GM23338 (cell line): ENCODE measurements at regions not wholly inside any gene's neighbourhood (a gene's known extent, or its start where the extent isn't known, plus 50 kb on each side); places are given as distances from the start of the nearest gene placed in this dataset.

Experiments used
- ATAC-seq: fragments of 200-7000 bp; cut with Tn5 transposase; 3 replicates; pipeline ENCODE4 v1.9.1; 2020
- DNase-seq: peaks from one replicate; pipeline ENCODE4 v3.0.0-alpha.2; 2015; ENCODE audit warnings: low spot score
- H2AFZ ChIP-seq: fragments of 200-600 bp; sonication (generic); 2 replicates; pipeline ENCODE4 v1.8.0; 2016; ENCODE audit warnings: antibody characterized with exemption, mild to moderate bottlenecking, moderate library complexity
- H3F3A ChIP-seq: fragments of 200-600 bp; sonication (generic); replicated peaks from 2 replicates; pipeline ENCODE4 v1.8.0; 2017; ENCODE audit warnings: antibody characterized with exemption, mixed run types, low read depth
- H3K27ac ChIP-seq: fragments of 200-600 bp; sonication (generic); 2 replicates; pipeline ENCODE4 v1.6.1; 2016; ENCODE audit warnings: low read depth
- H3K27me3 ChIP-seq: fragments of 200-600 bp; sonication (generic); 2 replicates; pipeline ENCODE4 v1.8.0; 2016; ENCODE audit warnings: mild to moderate bottlenecking, mixed run types, moderate library complexity; ENCODE audit not compliant: insufficient read depth
- H3K36me3 ChIP-seq: fragments of 200-600 bp; sonication (generic); 2 replicates; pipeline ENCODE4 v1.8.0; 2016; ENCODE audit warnings: mild to moderate bottlenecking; ENCODE audit not compliant: insufficient read depth
- H3K4me1 ChIP-seq: fragments of 200-600 bp; sonication (generic); 2 replicates; pipeline ENCODE4 v1.8.0; 2016; ENCODE audit warnings: mild to moderate bottlenecking, moderate library complexity; ENCODE audit not compliant: insufficient read depth
- H3K4me2 ChIP-seq: fragments of 200-600 bp; sonication (generic); 2 replicates; pipeline ENCODE4 v1.7.1; 2017; ENCODE audit warnings: mixed run types
- H3K4me3 ChIP-seq: fragments of 200-600 bp; sonication (generic); 2 replicates; pipeline ENCODE4 v1.6.1; 2016; ENCODE audit warnings: mixed run types
- H3K79me2 ChIP-seq: fragments of 200-600 bp; sonication (generic); replicated peaks from 2 replicates; pipeline ENCODE4 v1.8.0; 2017; ENCODE audit warnings: mild to moderate bottlenecking; ENCODE audit not compliant: insufficient read depth
- H3K9me2 ChIP-seq: fragments of 200-600 bp; sonication (generic); 2 replicates; pipeline ENCODE4 v1.8.0; 2017; ENCODE audit not compliant: insufficient read depth
- H4K20me1 ChIP-seq: fragments of 200-600 bp; sonication (generic); replicated peaks from 2 replicates; pipeline ENCODE4 v1.8.0; 2017; ENCODE audit warnings: mild to moderate bottlenecking; ENCODE audit not compliant: insufficient read depth
- H3K27ac Mint-ChIP-seq: 2 replicates; pipeline ENCODE4 v1.8.0; 2020; ENCODE audit warnings: inconsistent platforms, mild to moderate bottlenecking, moderate library complexity, mixed read lengths
- H3K27me3 Mint-ChIP-seq: 3 replicates; pipeline ENCODE4 v1.8.0; 2022; ENCODE audit warnings: low read depth, mild to moderate bottlenecking, moderate library complexity, mixed read lengths, inconsistent platforms; ENCODE audit not compliant: insufficient read depth, poor library complexity
- H3K36me3 Mint-ChIP-seq: 3 replicates; pipeline ENCODE4 v1.8.0; 2021; ENCODE audit warnings: low read depth, mild to moderate bottlenecking, inconsistent platforms, moderate library complexity, mixed read lengths
- H3K4me1 Mint-ChIP-seq: 3 replicates; pipeline ENCODE4 v1.8.0; 2020; ENCODE audit warnings: mild to moderate bottlenecking, inconsistent platforms, mixed read lengths
- H3K4me3 Mint-ChIP-seq: 3 replicates; pipeline ENCODE4 v1.8.0; 2021; ENCODE audit warnings: moderate library complexity, mild to moderate bottlenecking, inconsistent platforms, mixed read lengths
- H3K9me3 Mint-ChIP-seq: 3 replicates; pipeline ENCODE4 v1.8.0; 2020; ENCODE audit warnings: moderate library complexity, mild to moderate bottlenecking, inconsistent platforms, mixed read lengths
- CREB1 ChIP-seq: fragments of 250-450 bp; sonication (Bioruptor Pico); IDR thresholded peaks from 2 replicates; pipeline ENCODE4 v1.5.0; 2020; ENCODE audit warnings: low read depth, mild to moderate bottlenecking, moderate library complexity
- EZH2phosphoT487 ChIP-seq: fragments of 200-600 bp; sonication (generic); IDR thresholded peaks from one replicate; pipeline ENCODE4 v1.8.1; 2018; ENCODE audit warnings: antibody characterized with exemption; ENCODE audit not compliant: unreplicated experiment
- ZNF114 ChIP-seq: fragments of 250-450 bp; sonication (Bioruptor Pico); IDR thresholded peaks from 2 replicates; pipeline ENCODE4 v1.5.0; 2020; ENCODE audit warnings: mild to moderate bottlenecking, moderate library complexity
- TF ChIP-seq, protein P1 (sequence below), 2 experiments: fragments of 200-600 bp in 1 of 2; sonication (generic) in 1 of 2; conservative IDR thresholded peaks; 2 replicates each; pipeline versions ENCODE4 v1.5.1 to v1.6.1; 2016 to 2017; ENCODE audit warnings: antibody characterized with exemption in 2 of 2, low read depth in 2 of 2, mild to moderate bottlenecking in 2 of 2, moderate library complexity in 1 of 2
- TF ChIP-seq, protein P2 (sequence below): fragments of 250-450 bp; sonication (Bioruptor Pico); IDR thresholded peaks from 2 replicates; pipeline ENCODE4 v1.5.0; 2020; ENCODE audit warnings: mild to moderate bottlenecking, moderate library complexity

DNA sequence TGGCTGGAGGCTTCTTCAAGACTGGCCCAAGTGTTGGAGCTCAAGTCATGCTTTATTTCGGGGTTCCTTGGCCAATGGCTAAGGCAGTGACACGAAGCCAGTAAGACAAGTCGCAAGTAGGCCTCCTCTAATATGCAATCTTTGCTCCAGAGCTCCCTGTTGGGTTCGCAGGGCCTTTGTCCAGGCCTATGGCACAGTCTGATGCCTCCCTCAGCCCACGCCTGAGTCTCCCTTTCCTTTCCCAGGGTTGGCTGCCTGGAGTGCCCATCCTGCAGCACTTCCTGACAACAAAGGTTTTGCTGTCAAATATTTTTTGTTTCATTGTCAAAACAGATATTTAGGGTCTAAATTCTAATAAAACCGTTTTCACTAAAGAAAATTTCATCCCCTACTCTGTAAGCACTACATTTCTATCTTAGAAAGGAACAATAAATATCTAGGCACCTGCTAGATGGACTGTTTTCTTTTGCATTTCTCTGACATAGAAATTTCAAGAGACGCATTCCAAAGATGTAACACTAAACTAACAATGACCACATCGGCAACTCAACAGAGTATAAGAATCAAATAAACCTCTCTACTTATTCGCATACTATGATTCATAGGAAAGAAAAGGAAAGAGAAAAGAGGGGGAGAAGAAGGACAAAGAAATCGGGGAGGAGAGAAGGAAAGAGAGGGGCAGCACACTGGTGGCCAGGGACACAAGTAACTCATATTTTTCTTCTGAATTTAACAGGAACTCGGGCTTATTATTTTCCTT, 393.1 kb upstream of the ATP11B start (continued):
- TF ChIP-seq, protein P1, sequence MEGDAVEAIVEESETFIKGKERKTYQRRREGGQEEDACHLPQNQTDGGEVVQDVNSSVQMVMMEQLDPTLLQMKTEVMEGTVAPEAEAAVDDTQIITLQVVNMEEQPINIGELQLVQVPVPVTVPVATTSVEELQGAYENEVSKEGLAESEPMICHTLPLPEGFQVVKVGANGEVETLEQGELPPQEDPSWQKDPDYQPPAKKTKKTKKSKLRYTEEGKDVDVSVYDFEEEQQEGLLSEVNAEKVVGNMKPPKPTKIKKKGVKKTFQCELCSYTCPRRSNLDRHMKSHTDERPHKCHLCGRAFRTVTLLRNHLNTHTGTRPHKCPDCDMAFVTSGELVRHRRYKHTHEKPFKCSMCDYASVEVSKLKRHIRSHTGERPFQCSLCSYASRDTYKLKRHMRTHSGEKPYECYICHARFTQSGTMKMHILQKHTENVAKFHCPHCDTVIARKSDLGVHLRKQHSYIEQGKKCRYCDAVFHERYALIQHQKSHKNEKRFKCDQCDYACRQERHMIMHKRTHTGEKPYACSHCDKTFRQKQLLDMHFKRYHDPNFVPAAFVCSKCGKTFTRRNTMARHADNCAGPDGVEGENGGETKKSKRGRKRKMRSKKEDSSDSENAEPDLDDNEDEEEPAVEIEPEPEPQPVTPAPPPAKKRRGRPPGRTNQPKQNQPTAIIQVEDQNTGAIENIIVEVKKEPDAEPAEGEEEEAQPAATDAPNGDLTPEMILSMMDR (conservative IDR thresholded peaks at IDR 0.05; ENCODE audit: low read depth in 2 of 2), result no peak
- no peak for TF ChIP-seq CREB1 (CRISPR knock-in tag)
- TF ChIP-seq ZNF114 (CRISPR knock-in tag), result no peak

DNA sequence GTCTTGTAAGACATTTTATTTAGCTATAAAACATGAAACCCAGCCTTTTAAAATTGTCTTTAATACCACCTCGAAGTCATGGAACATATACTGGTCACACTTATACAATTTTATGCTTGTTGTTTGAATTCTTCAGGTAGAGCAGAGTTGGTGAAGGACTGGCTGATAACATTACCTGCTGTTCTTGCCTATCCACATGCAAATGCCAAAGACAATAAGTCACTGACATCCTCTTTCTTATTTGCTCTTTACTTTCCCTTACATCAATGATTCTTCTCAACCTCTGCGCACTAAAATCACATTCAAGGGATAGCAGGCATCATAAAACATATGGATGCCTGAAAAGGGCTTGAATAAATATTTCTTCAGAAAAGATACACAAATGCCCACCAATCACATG, 392.5 kb upstream of the ATP11B start:
- Histone ChIP-seq H3K36me3 (no peaks in the 10 kb centered on the region), H3K4me2 (peak overlapping the region; percentile 3; the same call in 1 of the 2 replicates), H3K79me2 (no peaks in the 10 kb centered on the region), H2AFZ (no peak overlapping the region), H4K20me1 (no peaks in the 10 kb centered on the region), H3K4me1 (peaks cover 20% of the 10 kb centered on the region), H3K27me3 (no peaks in the 10 kb centered on the region), H3K4me3 (no peak overlapping the region), H3K9me2 (no peaks in the 10 kb centered on the region), H3F3A (no peaks in the 10 kb centered on the region), H3K27ac (no peak overlapping the region)
- H3K9me3 Mint-ChIP-seq, result no peaks in the 10 kb centered on the region
- peak overlapping the region; percentile 40; the same call in 1 of the 2 replicates for H3K27ac Mint-ChIP-seq
- DNase-seq (peak; percentile 60), ATAC-seq (peak; percentile 96)
- H3K4me3 Mint-ChIP-seq, result no peak overlapping the region
- H3K4me1 Mint-ChIP-seq, result peaks cover 25% of the 10 kb centered on the region
- H3K27me3 Mint-ChIP-seq, result peaks cover 4% of the 10 kb centered on the region
- no peaks in the 10 kb centered on the region for H3K36me3 Mint-ChIP-seq
- no peak for TF ChIP-seq EZH2phosphoT487
- TF ChIP-seq, protein P2, sequence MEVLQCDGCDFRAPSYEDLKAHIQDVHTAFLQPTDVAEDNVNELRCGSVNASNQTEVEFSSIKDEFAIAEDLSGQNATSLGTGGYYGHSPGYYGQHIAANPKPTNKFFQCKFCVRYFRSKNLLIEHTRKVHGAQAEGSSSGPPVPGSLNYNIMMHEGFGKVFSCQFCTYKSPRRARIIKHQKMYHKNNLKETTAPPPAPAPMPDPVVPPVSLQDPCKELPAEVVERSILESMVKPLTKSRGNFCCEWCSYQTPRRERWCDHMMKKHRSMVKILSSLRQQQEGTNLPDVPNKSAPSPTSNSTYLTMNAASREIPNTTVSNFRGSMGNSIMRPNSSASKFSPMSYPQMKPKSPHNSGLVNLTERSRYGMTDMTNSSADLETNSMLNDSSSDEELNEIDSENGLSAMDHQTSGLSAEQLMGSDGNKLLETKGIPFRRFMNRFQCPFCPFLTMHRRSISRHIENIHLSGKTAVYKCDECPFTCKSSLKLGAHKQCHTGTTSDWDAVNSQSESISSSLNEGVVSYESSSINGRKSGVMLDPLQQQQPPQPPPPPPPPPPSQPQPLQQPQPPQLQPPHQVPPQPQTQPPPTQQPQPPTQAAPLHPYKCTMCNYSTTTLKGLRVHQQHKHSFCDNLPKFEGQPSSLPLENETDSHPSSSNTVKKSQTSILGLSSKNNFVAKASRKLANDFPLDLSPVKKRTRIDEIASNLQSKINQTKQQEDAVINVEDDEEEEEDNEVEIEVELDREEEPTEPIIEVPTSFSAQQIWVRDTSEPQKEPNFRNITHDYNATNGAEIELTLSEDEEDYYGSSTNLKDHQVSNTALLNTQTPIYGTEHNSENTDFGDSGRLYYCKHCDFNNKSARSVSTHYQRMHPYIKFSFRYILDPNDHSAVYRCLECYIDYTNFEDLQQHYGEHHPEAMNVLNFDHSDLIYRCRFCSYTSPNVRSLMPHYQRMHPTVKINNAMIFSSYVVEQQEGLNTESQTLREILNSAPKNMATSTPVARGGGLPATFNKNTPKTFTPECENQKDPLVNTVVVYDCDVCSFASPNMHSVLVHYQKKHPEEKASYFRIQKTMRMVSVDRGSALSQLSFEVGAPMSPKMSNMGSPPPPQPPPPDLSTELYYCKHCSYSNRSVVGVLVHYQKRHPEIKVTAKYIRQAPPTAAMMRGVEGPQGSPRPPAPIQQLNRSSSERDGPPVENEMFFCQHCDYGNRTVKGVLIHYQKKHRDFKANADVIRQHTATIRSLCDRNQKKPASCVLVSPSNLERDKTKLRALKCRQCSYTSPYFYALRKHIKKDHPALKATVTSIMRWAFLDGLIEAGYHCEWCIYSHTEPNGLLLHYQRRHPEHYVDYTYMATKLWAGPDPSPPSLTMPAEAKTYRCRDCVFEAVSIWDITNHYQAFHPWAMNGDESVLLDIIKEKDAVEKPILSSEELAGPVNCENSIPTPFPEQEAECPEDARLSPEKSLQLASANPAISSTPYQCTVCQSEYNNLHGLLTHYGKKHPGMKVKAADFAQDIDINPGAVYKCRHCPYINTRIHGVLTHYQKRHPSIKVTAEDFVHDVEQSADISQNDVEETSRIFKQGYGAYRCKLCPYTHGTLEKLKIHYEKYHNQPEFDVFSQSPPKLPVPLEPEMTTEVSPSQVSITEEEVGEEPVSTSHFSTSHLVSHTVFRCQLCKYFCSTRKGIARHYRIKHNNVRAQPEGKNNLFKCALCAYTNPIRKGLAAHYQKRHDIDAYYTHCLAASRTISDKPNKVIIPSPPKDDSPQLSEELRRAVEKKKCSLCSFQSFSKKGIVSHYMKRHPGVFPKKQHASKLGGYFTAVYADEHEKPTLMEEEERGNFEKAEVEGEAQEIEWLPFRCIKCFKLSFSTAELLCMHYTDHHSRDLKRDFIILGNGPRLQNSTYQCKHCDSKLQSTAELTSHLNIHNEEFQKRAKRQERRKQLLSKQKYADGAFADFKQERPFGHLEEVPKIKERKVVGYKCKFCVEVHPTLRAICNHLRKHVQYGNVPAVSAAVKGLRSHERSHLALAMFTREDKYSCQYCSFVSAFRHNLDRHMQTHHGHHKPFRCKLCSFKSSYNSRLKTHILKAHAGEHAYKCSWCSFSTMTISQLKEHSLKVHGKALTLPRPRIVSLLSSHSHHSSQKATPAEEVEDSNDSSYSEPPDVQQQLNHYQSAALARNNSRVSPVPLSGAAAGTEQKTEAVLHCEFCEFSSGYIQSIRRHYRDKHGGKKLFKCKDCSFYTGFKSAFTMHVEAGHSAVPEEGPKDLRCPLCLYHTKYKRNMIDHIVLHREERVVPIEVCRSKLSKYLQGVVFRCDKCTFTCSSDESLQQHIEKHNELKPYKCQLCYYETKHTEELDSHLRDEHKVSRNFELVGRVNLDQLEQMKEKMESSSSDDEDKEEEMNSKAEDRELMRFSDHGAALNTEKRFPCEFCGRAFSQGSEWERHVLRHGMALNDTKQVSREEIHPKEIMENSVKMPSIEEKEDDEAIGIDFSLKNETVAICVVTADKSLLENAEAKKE (CRISPR knock-in tag), result 0 out of 2 replicates have a peak, but pooled peaks have one; percentile 12
